ENCODE measurements at regions not wholly inside any gene's neighbourhood (a gene's known extent, or its start where the extent isn't known, plus 50 kb on each side); places are given as distances from the start of the nearest gene placed in this dataset.

- TF ChIP-seq MYC (IDR thresholded peaks at IDR 0.05; ENCODE audit: low read depth, low read length), result no peak
- TF ChIP-seq MAX (IDR thresholded peaks at IDR 0.05; ENCODE audit: low read depth, low read length), result no peak
- no peak for TF ChIP-seq POLR2A (IDR thresholded peaks at IDR 0.05; ENCODE audit: extremely low read depth, insufficient read length)
- TF ChIP-seq CTCF (IDR thresholded peaks at IDR 0.05; ENCODE audit: low read depth, low read length), result no peak
- DNase-seq (ENCODE audit: low read depth), result no peak
- H3K4me3 ChIP-seq (ENCODE audit: low read depth, low read length), result no peak overlapping the region
Observed at GRCh38 chr4:3712936-3713335, 53.2 kb upstream of the ADRA2C start.

- TF ChIP-seq CTCF (IDR thresholded peaks at IDR 0.05; ENCODE audit: low read depth, low read length) (no peak), POLR2A (IDR thresholded peaks at IDR 0.05; ENCODE audit: extremely low read depth, insufficient read length) (no peak), MAX (IDR thresholded peaks at IDR 0.05; ENCODE audit: low read depth, low read length) (no peak), MYC (IDR thresholded peaks at IDR 0.05; ENCODE audit: low read depth, low read length) (no peak)
- H3K4me3 ChIP-seq (ENCODE audit: low read depth, low read length), result no peak overlapping the region
- no peak for DNase-seq (ENCODE audit: low read depth)
Observed at GRCh38 chr4:3712112-3712805, 53.9 kb upstream of the ADRA2C start.

GRCh38 chr4:3711183-3712111, 54.7 kb upstream of the ADRA2C start:
- TF ChIP-seq POLR2A (IDR thresholded peaks at IDR 0.05; ENCODE audit: extremely low read depth, insufficient read length) (no peak), MAX (IDR thresholded peaks at IDR 0.05; ENCODE audit: low read depth, low read length) (0 out of 2 replicates have a peak, but pooled peaks have one; percentile 4)
- DNase-seq (ENCODE audit: low read depth), result no peak
- H3K4me3 ChIP-seq (ENCODE audit: low read depth, low read length), result no peak overlapping the region

GRCh38 chr4:3710451-3711182, 55.6 kb upstream of the ADRA2C start:
- no peak for DNase-seq (ENCODE audit: low read depth)
- TF ChIP-seq POLR2A (IDR thresholded peaks at IDR 0.05; ENCODE audit: extremely low read depth, insufficient read length) (no peak), MAX (IDR thresholded peaks at IDR 0.05; ENCODE audit: low read depth, low read length) (no peak), MYC (IDR thresholded peaks at IDR 0.05; ENCODE audit: low read depth, low read length) (no peak), CTCF (IDR thresholded peaks at IDR 0.05; ENCODE audit: low read depth, low read length) (no peak)

GRCh38 chr4:3709846-3710441, 56.2 kb upstream of the ADRA2C start:
- no peak for TF ChIP-seq CTCF (IDR thresholded peaks at IDR 0.05; ENCODE audit: low read depth, low read length)
- TF ChIP-seq MYC (IDR thresholded peaks at IDR 0.05; ENCODE audit: low read depth, low read length), result no peak
- no peak for TF ChIP-seq MAX (IDR thresholded peaks at IDR 0.05; ENCODE audit: low read depth, low read length)
- TF ChIP-seq POLR2A (IDR thresholded peaks at IDR 0.05; ENCODE audit: extremely low read depth, insufficient read length), result no peak
- H3K4me3 ChIP-seq (ENCODE audit: low read depth, low read length), result no peak overlapping the region
- DNase-seq (ENCODE audit: low read depth), result no peak

More at GRCh38 chr4:3710451-3711182, 55.6 kb upstream of the ADRA2C start:
- no peak overlapping the region for H3K4me3 ChIP-seq (ENCODE audit: low read depth, low read length)
